Keratinocyte (primary cell): ENCODE measurements at regions not wholly inside any gene's neighbourhood (a gene's known extent, or its start where the extent isn't known, plus 50 kb on each side); places are given as distances from the start of the nearest gene placed in this dataset.

Experiments used
- DNase-seq: peaks from one replicate; pipeline ENCODE4 v3.0.0-alpha.2; 2011; ENCODE audit warnings: low read depth, missing footprints, low spot score
- FAIRE-seq: peaks from 2 replicates; lab custom pipeline; 2011; peaks lifted over from hg19 to GRCh38; lab: Jason Lieb, UNC
- H2AFZ ChIP-seq: 2 replicates; pipeline ENCODE4 v1.6.0; 2012; ENCODE audit warnings: low read length, control low read depth, inconsistent platforms; ENCODE audit not compliant: control insufficient read depth
- H3K27ac ChIP-seq: 2 replicates; pipeline ENCODE4 v1.5.1; 2011; ENCODE audit warnings: low read length; ENCODE audit not compliant: control insufficient read depth, insufficient read depth
- H3K27me3 ChIP-seq: 3 replicates; pipeline ENCODE4 v1.6.0; 2011; ENCODE audit warnings: low read length; ENCODE audit not compliant: control insufficient read depth, insufficient read depth; ENCODE audit errors: extremely low read depth
- H3K36me3 ChIP-seq, 2 experiments: 2 replicates in 1 of 2; 3 replicates in 1 of 2; pipeline ENCODE4 v1.5.1; 2011; ENCODE audit warnings: low read length in 2 of 2, mild to moderate bottlenecking in 1 of 2; ENCODE audit not compliant: control insufficient read depth in 2 of 2, insufficient read depth in 2 of 2; ENCODE audit errors: extremely low read depth in 1 of 2
- H3K4me1 ChIP-seq: 3 replicates; pipeline ENCODE4 v1.5.1; 2011; ENCODE audit warnings: low read length; ENCODE audit not compliant: control insufficient read depth, insufficient read depth; ENCODE audit errors: extremely low read depth
- H3K4me2 ChIP-seq: 3 replicates; pipeline ENCODE4 v1.6.0; 2011; ENCODE audit warnings: low read depth, low read length; ENCODE audit not compliant: control insufficient read depth, insufficient read depth; ENCODE audit errors: extremely low read depth
- H3K4me3 ChIP-seq, 3 experiments: fragments of 200-600 bp in 1 of 3; sonication (generic) in 1 of 3; 2 replicates in 2 of 3; 3 replicates in 1 of 3; pipeline ENCODE4 v1.5.1; 2011 to 2016; ENCODE audit warnings: low read length in 3 of 3, mild to moderate bottlenecking in 3 of 3, control low read depth in 2 of 3, inconsistent platforms in 1 of 3, low read depth in 1 of 3, mixed read lengths in 1 of 3, mixed run types in 1 of 3, moderate library complexity in 1 of 3; ENCODE audit not compliant: control insufficient read depth in 2 of 3, insufficient read depth in 2 of 3; ENCODE audit errors: extremely low read depth in 1 of 3
- H3K79me2 ChIP-seq: 2 replicates; pipeline ENCODE4 v1.6.0; 2012; ENCODE audit warnings: low read length; ENCODE audit not compliant: control insufficient read depth, insufficient read depth
- H3K9ac ChIP-seq: 3 replicates; pipeline ENCODE4 v1.6.0; 2011; ENCODE audit warnings: low read length; ENCODE audit not compliant: control insufficient read depth, insufficient read depth; ENCODE audit errors: extremely low read depth
- H3K9me1 ChIP-seq: 3 replicates; pipeline ENCODE4 v1.6.0; 2011; ENCODE audit warnings: low read length; ENCODE audit not compliant: control insufficient read depth, insufficient read depth; ENCODE audit errors: extremely low read depth
- H3K9me3 ChIP-seq: 2 replicates; pipeline ENCODE4 v1.5.1; 2012; ENCODE audit warnings: low read depth, low read length; ENCODE audit not compliant: control insufficient read depth
- H4K20me1 ChIP-seq: 3 replicates; pipeline ENCODE4 v1.6.0; 2011; ENCODE audit warnings: low read length; ENCODE audit not compliant: control insufficient read depth, insufficient read depth; ENCODE audit errors: extremely low read depth
- EZH2 ChIP-seq: IDR thresholded peaks from one replicate; pipeline ENCODE4 v1.6.1; 2012; ENCODE audit warnings: inconsistent platforms, mild to moderate bottlenecking, low read length, moderate library complexity
- dilution Hi-C: fragments of 300-500 bp; cut with MboI; formaldehyde crosslinking; loops from one replicate; pipeline ENCODE4 v1.7.0; 2020; ENCODE audit warnings: low sequenced_read_pairs; ENCODE audit not compliant: extremely low pct_ligation_motif_present
- TF ChIP-seq, protein P1 (sequence below), 3 experiments: IDR thresholded peaks in 1 of 3; conservative IDR thresholded peaks in 1 of 3; optimal IDR thresholded peaks in 1 of 3; 2 replicates in 2 of 3; 3 replicates in 1 of 3; pipeline versions ENCODE3 to v1.5.1; 2011; ENCODE audit warnings: low read length in 3 of 3, mild to moderate bottlenecking in 3 of 3, moderate library complexity in 2 of 3, control low read depth in 1 of 3, inconsistent platforms in 1 of 3; ENCODE audit not compliant: insufficient read depth in 2 of 3; ENCODE audit errors: extremely low read depth in 1 of 3

DNA sequence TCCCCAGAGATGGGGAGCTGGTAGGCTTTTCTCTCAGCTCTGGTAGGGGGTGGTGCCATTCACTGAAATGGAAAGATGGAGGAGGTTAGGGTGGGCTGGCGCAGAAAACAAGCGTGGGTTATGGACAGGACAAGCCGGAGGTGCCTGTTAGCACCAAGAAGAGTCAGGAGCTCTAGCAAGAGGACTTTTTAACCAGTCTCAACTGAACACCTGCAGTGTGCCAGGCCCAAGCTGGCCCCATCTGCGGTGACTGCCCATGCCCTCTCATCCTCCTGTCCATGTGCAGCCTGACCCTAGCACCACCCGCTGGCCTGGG, 254.4 kb downstream of the RHOU start:
- H2AFZ ChIP-seq = no peak overlapping the region
- no peak overlapping the region for H3K9ac ChIP-seq
- dilution Hi-C loops = no loop called here
- H4K20me1 ChIP-seq = no peaks in the 10 kb centered on the region
- no peaks in the 10 kb centered on the region for H3K9me3 ChIP-seq
- H3K36me3 ChIP-seq = no peaks in the 10 kb centered on the region
- no peaks in the 10 kb centered on the region for H3K27me3 ChIP-seq
- H3K79me2 ChIP-seq = no peaks in the 10 kb centered on the region
- no peak overlapping the region for H3K4me3 ChIP-seq
- H3K4me1 ChIP-seq = peaks cover 4% of the 10 kb centered on the region
- DNase-seq (no peak), FAIRE-seq (no peak)
- no peaks in the 10 kb centered on the region for H3K9me1 ChIP-seq
- TF ChIP-seq EZH2 = no peak
- TF ChIP-seq, protein P1, sequence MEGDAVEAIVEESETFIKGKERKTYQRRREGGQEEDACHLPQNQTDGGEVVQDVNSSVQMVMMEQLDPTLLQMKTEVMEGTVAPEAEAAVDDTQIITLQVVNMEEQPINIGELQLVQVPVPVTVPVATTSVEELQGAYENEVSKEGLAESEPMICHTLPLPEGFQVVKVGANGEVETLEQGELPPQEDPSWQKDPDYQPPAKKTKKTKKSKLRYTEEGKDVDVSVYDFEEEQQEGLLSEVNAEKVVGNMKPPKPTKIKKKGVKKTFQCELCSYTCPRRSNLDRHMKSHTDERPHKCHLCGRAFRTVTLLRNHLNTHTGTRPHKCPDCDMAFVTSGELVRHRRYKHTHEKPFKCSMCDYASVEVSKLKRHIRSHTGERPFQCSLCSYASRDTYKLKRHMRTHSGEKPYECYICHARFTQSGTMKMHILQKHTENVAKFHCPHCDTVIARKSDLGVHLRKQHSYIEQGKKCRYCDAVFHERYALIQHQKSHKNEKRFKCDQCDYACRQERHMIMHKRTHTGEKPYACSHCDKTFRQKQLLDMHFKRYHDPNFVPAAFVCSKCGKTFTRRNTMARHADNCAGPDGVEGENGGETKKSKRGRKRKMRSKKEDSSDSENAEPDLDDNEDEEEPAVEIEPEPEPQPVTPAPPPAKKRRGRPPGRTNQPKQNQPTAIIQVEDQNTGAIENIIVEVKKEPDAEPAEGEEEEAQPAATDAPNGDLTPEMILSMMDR (optimal IDR thresholded peaks at IDR 0.05 in 1 of 3, IDR thresholded peaks at IDR 0.05 in 1 of 3, conservative IDR thresholded peaks at IDR 0.05 in 1 of 3; ENCODE audit: extremely low read depth in 1 of 3, insufficient read depth in 2 of 3, low read length in 3 of 3) = no peak
- no peak overlapping the region for H3K4me2 ChIP-seq
- H3K27ac ChIP-seq = no peak overlapping the region

DNA sequence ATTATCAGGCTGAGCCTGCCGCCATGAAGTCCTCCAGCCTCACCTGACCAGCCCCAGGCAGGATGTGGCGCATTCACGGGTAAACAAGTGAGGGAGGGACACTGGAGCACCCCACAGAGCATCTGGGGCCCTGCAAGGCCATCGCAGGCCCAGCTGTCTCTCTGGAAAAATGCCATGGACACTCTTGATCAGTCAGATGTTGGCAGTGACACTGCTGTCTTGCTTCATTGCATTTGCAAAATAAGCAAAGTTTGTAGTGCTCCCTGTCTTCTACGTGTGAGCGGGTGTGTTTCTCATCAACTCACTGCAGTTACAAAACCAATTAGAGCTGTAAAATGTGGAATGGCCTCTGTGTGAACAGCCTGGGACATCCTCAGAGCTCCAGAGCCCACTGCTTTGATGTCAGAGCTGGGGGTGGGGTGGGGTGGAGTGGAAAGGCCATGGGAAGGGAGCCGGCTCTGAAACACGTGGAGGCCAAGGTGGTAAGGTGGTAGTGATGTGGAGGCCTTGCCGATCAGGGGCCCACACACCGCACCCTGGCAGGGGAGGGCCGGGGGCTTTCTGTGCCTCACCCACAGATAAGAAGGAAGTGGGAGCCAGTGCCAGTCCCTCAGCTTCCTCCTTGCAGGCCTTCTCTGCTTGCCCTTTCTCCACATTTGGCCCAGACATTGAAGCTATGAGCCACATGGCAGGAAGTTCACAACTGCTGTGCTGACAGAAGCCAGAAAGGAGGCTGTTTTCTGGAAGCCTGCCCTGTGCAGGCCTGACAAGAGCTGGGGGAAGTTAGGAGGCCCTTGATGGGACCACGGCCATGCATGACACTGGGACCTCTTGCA, 254.9 kb downstream of the RHOU start:
- no peak overlapping the region for H2AFZ ChIP-seq
- H3K36me3 ChIP-seq = no peaks in the 10 kb centered on the region
- no peaks in the 10 kb centered on the region for H3K9me1 ChIP-seq
- TF ChIP-seq, protein P1 (optimal IDR thresholded peaks at IDR 0.05 in 1 of 3, IDR thresholded peaks at IDR 0.05 in 1 of 3, conservative IDR thresholded peaks at IDR 0.05 in 1 of 3; ENCODE audit: extremely low read depth in 1 of 3, insufficient read depth in 2 of 3, low read length in 3 of 3) = no peak
- no peak for TF ChIP-seq EZH2
- no peaks in the 10 kb centered on the region for H3K9me3 ChIP-seq
- dilution Hi-C loops = no loop called here
- no peak for DNase-seq
- H3K27ac ChIP-seq = no peak overlapping the region
- H4K20me1 ChIP-seq = no peaks in the 10 kb centered on the region
- H3K4me3 ChIP-seq = no peak overlapping the region
- peaks cover 10% of the 10 kb centered on the region for H3K4me1 ChIP-seq
- no peak overlapping the region for H3K9ac ChIP-seq
- H3K79me2 ChIP-seq = no peaks in the 10 kb centered on the region
- H3K27me3 ChIP-seq = no peaks in the 10 kb centered on the region
- FAIRE-seq = no peak
- no peak overlapping the region for H3K4me2 ChIP-seq
